ENCODE measurements at regions not wholly inside any gene's neighbourhood (a gene's known extent, or its start where the extent isn't known, plus 50 kb on each side); places are given as distances from the start of the nearest gene placed in this dataset.
"Not testable (repeated sequence)": the region's sequence is repeated elsewhere in the genome, so short reads cannot be mapped to it uniquely, and the experiment has no call there.

- not testable (repeated sequence) for TF ChIP-seq SUZ12 (IDR thresholded peaks at IDR 0.05; ENCODE audit: extremely low read depth, insufficient read depth, insufficient read length); YY1 (IDR thresholded peaks at IDR 0.05; ENCODE audit: insufficient read depth, insufficient read length); ZNF274 (IDR thresholded peaks at IDR 0.05; ENCODE audit: low read depth, low read length)
Observed at GRCh38 chr3:75432885-75433284, 231.2 kb upstream of the FRG2C start.

Measured in NT2/D1 (cell line).